NOMO-1 treated with dmso at 0.1 percent for 144 hours (cell line): ENCODE measurements at regions not wholly inside any gene's neighbourhood (a gene's known extent, or its start where the extent isn't known, plus 50 kb on each side); places are given as distances from the start of the nearest gene placed in this dataset.

ENCODE experiments used
- DNase-seq: peaks from one replicate; lab custom pipeline; 2025; ENCODE audit not compliant: unreplicated experiment; lab: John Stamatoyannopoulos, UW

GRCh38 chr12:100738086-100738485, 56.5 kb upstream of the ANO4 start:
- no peak for DNase-seq

DNA sequence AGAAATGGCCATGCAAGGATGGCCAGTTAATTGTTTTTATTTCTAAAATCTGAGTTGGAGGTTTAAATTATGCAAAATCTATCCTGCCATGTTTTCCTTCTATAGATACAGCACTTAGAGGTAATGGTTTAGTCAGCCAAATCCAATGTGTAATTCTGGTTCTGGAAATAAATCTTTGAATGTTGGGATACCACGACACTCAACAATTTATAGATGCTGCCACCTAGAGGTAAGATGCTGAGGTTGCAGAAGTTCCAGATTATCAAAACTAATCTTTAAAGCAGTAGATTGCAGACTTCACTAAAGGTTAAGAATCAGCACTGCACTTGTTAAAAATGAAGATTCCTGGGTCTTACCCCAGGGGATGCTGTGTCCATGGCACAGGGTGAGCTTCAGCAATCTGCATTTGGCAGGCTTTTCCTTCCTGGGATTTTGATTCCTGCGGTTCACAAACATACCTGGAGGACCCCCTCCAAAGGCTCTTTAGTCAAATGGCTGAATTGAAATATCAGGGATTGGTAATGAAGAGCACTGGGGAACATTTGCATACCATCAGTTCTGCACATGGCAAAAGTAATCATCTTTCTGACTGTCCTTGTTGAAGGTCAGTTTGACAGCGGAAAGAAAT, 53.4 kb upstream of the ANO4 start:
- no peak for DNase-seq

DNA sequence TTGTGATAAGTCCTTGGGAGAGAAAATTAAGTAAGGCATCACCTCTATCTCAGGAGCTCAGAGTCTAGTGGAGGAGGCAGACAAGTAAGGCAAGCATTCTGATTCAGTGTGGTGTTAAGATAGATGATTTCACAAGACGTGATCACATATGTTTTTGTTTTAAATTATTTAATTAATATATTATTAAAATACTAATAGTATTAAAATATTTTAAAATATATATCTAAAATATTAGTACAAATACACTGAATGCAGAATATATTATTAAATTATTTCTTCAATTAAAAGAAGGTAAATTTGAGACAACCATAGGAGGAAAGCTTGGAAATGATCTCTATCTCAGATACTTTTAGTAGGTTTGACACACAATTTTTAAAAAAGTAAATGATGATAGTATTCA, 51.5 kb upstream of the ANO4 start:
- DNase-seq: no peak
